Endothelial cell (in vitro differentiated cells): ENCODE measurements at regions not wholly inside any gene's neighbourhood (a gene's known extent, or its start where the extent isn't known, plus 50 kb on each side); places are given as distances from the start of the nearest gene placed in this dataset.

ENCODE experiments used
- DNase-seq: peaks from one replicate; pipeline ENCODE4 v3.0.0; 2021; ENCODE audit warnings: low spot score
- H3K27ac Mint-ChIP-seq: one replicate; pipeline ENCODE4 v1.8.0; 2021; ENCODE audit warnings: mixed read lengths, inconsistent platforms; ENCODE audit not compliant: unreplicated experiment
- H3K27me3 Mint-ChIP-seq: one replicate; pipeline ENCODE4 v1.8.0; 2021; ENCODE audit warnings: mild to moderate bottlenecking, moderate library complexity, mixed read lengths, inconsistent platforms; ENCODE audit not compliant: unreplicated experiment
- H3K36me3 Mint-ChIP-seq: one replicate; pipeline ENCODE4 v1.8.0; 2021; ENCODE audit warnings: mild to moderate bottlenecking, low read depth, mixed read lengths, inconsistent platforms; ENCODE audit not compliant: unreplicated experiment
- H3K4me1 Mint-ChIP-seq: one replicate; pipeline ENCODE4 v1.8.0; 2021; ENCODE audit warnings: mild to moderate bottlenecking, mixed read lengths, inconsistent platforms; ENCODE audit not compliant: unreplicated experiment
- H3K4me3 Mint-ChIP-seq: one replicate; pipeline ENCODE4 v1.8.0; 2021; ENCODE audit warnings: mild to moderate bottlenecking, mixed read lengths, inconsistent platforms; ENCODE audit not compliant: unreplicated experiment
- H3K9me3 Mint-ChIP-seq: one replicate; pipeline ENCODE4 v1.8.0; 2021; ENCODE audit warnings: mixed read lengths, inconsistent platforms; ENCODE audit not compliant: unreplicated experiment
- TF ChIP-seq, protein P1 (sequence below): fragments of 200-600 bp; sonication (generic); IDR thresholded peaks from one replicate; pipeline ENCODE4 v1.5.0; 2021; ENCODE audit warnings: antibody characterized with exemption; ENCODE audit not compliant: unreplicated experiment

DNA sequence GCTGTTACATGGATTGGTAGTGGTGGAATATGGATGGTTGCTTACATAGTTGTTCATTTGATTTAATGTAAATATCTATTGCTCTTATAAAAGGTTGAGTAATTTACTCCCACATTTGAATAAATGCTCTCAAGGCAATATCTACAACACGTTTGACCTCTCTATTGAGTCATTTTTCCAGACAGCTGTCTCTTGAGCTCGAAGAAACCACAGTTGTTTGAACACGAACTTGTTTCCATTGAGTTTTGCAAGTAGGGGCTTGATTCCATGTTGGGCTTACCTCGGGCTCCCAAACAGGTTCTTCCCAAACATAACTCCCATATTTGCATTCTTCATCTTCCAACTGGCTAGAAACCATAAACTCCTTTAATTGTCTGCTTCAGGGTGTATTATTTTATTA lies 115.0 kb upstream of the HMHB1 start:
- Mint-ChIP-seq H3K4me3 (no peak overlapping the region), H3K36me3 (no peaks in the 10 kb centered on the region), H3K4me1 (no peaks in the 10 kb centered on the region), H3K27ac (no peak overlapping the region), H3K9me3 (no peaks in the 10 kb centered on the region), H3K27me3 (no peaks in the 10 kb centered on the region)
- TF ChIP-seq, protein P1, sequence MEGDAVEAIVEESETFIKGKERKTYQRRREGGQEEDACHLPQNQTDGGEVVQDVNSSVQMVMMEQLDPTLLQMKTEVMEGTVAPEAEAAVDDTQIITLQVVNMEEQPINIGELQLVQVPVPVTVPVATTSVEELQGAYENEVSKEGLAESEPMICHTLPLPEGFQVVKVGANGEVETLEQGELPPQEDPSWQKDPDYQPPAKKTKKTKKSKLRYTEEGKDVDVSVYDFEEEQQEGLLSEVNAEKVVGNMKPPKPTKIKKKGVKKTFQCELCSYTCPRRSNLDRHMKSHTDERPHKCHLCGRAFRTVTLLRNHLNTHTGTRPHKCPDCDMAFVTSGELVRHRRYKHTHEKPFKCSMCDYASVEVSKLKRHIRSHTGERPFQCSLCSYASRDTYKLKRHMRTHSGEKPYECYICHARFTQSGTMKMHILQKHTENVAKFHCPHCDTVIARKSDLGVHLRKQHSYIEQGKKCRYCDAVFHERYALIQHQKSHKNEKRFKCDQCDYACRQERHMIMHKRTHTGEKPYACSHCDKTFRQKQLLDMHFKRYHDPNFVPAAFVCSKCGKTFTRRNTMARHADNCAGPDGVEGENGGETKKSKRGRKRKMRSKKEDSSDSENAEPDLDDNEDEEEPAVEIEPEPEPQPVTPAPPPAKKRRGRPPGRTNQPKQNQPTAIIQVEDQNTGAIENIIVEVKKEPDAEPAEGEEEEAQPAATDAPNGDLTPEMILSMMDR: no peak
- DNase-seq: no peak

DNA sequence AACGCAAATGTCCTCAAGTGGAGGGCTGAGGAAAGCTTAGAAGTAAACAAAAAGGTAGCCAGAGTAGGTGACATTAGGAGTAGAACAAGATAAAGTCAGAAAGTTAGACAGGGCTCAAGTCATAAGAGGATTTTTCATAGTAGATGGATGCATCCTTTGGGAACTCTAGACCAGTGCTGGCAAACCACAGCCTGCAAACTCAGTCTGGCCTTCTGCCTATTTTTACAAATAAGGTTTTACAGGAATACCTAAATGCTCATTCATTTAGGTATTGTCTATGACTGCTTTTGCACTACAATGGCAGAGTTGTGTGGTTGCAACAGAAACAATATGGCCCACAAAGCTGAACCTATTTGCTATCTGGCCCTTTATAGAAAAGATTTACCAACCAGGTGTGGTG lies 116.0 kb upstream of the HMHB1 start:
- no peaks in the 10 kb centered on the region for H3K27me3 Mint-ChIP-seq
- H3K36me3 Mint-ChIP-seq: no peaks in the 10 kb centered on the region
- no peak overlapping the region for H3K27ac Mint-ChIP-seq
- H3K4me3 Mint-ChIP-seq: no peak overlapping the region
- H3K4me1 Mint-ChIP-seq: no peaks in the 10 kb centered on the region
- no peaks in the 10 kb centered on the region for H3K9me3 Mint-ChIP-seq
- DNase-seq: no peak
- TF ChIP-seq, protein P1: no peak

DNA sequence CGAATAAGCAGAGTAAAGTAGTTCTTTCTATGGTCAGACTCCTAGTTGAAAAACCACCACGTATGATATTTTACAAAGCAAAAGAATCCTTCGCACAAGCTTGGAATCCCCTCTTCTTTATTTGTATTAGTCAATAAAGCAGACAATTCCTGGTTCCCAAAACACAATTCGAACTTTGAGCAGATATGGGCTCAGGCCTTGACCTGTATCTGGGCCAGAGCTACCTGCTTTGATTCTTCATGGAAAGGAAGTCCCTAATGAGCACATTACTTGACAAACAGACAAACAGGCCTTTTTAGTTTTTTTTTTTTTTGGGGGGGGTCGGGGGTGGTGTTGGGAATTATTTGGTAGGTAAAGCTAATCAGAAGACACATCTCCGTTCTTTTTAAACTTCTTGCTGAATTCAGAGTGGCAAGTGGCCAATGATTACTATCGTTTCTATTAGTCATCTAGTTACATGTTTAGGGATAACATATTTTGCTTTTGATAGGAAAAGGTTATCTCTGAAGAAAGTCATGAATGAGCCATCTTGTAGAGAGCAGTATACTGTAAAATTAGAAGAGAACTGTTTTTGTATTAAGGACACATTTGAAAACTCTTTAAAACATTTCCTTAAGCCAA lies 116.6 kb upstream of the HMHB1 start:
- Mint-ChIP-seq H3K4me1 (no peaks in the 10 kb centered on the region), H3K4me3 (no peak overlapping the region), H3K27ac (no peak overlapping the region), H3K36me3 (no peaks in the 10 kb centered on the region), H3K27me3 (no peaks in the 10 kb centered on the region), H3K9me3 (no peaks in the 10 kb centered on the region)
- TF ChIP-seq, protein P1: no peak
- DNase-seq: no peak

DNA sequence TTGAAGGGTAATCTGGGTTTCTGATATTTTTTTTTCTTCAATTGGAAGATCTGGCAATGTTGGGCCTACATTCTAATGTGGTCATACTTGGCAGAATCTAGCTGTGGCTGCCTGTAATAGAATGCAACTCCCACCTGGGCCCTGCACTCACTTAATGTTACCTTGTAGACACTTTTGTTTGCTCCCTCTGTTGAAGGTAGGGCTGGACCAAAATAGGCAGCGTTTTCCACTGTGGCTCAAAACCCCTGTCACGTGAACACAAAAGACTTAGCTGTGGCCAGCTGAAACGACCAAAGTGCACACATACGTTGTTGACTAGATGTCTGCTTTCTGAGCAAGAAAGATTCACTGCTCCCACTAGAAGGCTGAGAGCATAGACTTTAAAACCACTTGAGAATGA lies 117.6 kb upstream of the HMHB1 start:
- TF ChIP-seq, protein P1: no peak
- Mint-ChIP-seq H3K27me3 (no peaks in the 10 kb centered on the region), H3K36me3 (no peaks in the 10 kb centered on the region)

DNA sequence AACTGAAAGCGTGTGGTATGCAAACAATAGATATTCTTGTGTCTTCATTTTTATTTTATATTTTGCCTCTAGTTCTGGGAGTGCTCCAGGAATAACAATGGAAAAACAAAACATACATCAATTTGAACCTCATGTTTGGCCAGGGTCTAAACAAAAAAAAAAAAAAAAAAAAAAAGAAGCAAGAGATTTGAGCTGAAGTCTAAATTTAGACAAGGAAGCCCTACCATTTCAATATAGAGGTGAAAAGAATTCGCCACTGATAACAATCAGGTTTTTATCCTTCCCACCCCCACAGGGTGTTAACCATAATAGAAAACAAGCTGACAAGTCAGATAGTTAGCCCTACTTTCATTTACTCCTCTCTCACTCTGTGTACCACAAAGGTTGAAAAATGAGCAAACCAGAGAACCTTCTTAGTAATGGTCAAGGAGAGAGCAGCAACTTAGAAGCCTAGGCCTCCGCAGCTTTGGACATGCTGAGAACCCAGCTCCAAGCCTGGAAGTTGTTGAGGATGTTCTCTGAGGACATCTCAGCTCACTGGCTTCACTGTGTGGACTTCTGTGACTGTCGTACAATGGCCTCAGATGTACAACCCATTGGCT lies 118.2 kb upstream of the HMHB1 start:
- TF ChIP-seq, protein P1: no peak
- no peak for DNase-seq
- Mint-ChIP-seq H3K4me1 (no peaks in the 10 kb centered on the region), H3K4me3 (no peak overlapping the region), H3K27ac (no peak overlapping the region), H3K36me3 (no peaks in the 10 kb centered on the region), H3K27me3 (no peaks in the 10 kb centered on the region), H3K9me3 (no peaks in the 10 kb centered on the region)

More for the DNA sequence above, 117.6 kb upstream of the HMHB1 start:
- Mint-ChIP-seq H3K4me1 (no peaks in the 10 kb centered on the region), H3K9me3 (no peaks in the 10 kb centered on the region), H3K4me3 (no peak overlapping the region), H3K27ac (no peak overlapping the region)
- DNase-seq: no peak
